ENCODE measurements at regions not wholly inside any gene's neighbourhood (a gene's known extent, or its start where the extent isn't known, plus 50 kb on each side); places are given as distances from the start of the nearest gene placed in this dataset.
"Not testable (repeated sequence)": the region's sequence is repeated elsewhere in the genome, so short reads cannot be mapped to it uniquely, and the experiment has no call there.

- DNase-seq, result no peak
Measured at GRCh38 chr5:124972703-124973102, 226.3 kb upstream of the ZNF608 start.

- DNase-seq, result no peak
Measured at GRCh38 chr5:124973661-124974060, 227.2 kb upstream of the ZNF608 start.

- DNase-seq, result no peak
Measured at GRCh38 chr5:124976086-124976485, 229.6 kb upstream of the ZNF608 start.

GRCh38 chr5:124979251-124979650 is 232.8 kb upstream of the ZNF608 start:
- no peak for DNase-seq

- no peak for DNase-seq
Measured at GRCh38 chr5:124980163-124980941, 233.9 kb upstream of the ZNF608 start.

- DNase-seq, result no peak
Measured at GRCh38 chr5:124981901-124982300, 235.5 kb upstream of the ZNF608 start.

- no peak for DNase-seq
Measured at GRCh38 chr5:124986170-124986569, 239.7 kb upstream of the ZNF608 start.

GRCh38 chr5:124986667-124987066 is 240.2 kb upstream of the ZNF608 start:
- no peak for DNase-seq

- DNase-seq, result not testable (repeated sequence)
Measured at GRCh38 chr5:124987786-124988185, 241.3 kb upstream of the ZNF608 start.

- no peak for DNase-seq
Measured at GRCh38 chr5:124990723-124991122, 244.3 kb upstream of the ZNF608 start.

GRCh38 chr5:124995421-124995820 is 249.0 kb upstream of the ZNF608 start:
- no peak for DNase-seq

- no peak for DNase-seq
Measured at GRCh38 chr5:124996023-124996763, 249.8 kb upstream of the ZNF608 start.

- no peak for DNase-seq
Measured at GRCh38 chr5:124996764-124997077, 250.3 kb upstream of the ZNF608 start.

GRCh38 chr5:124997186-124997893 is 250.9 kb upstream of the ZNF608 start:
- no peak for DNase-seq

GRCh38 chr5:124998520-124998919 is 252.1 kb upstream of the ZNF608 start:
- DNase-seq, result peak; percentile 70

- DNase-seq, result peak; percentile 84
Measured at GRCh38 chr5:125002727-125003598, 256.5 kb upstream of the ZNF608 start.

GRCh38 chr5:125004009-125004408 is 257.6 kb upstream of the ZNF608 start:
- DNase-seq, result peak; percentile 20

GRCh38 chr5:125005266-125005665 is 258.8 kb upstream of the ZNF608 start:
- DNase-seq, result peak; percentile 10

- peak; percentile 10 for DNase-seq
Measured at GRCh38 chr5:125006011-125006685, 259.7 kb upstream of the ZNF608 start.

GRCh38 chr5:125010356-125010755 is 263.9 kb upstream of the ZNF608 start:
- DNase-seq, result no peak

- DNase-seq, result no peak
Measured at GRCh38 chr5:125011014-125011413, 264.6 kb upstream of the ZNF608 start.

- no peak for DNase-seq
Measured at GRCh38 chr5:125011419-125011818, 265.0 kb upstream of the ZNF608 start.
